ENCODE measurements at regions not wholly inside any gene's neighbourhood (a gene's known extent, or its start where the extent isn't known, plus 50 kb on each side); places are given as distances from the start of the nearest gene placed in this dataset.

GRCh38 chr3:542021-542420, 345.5 kb downstream of the CHL1 start:
- TF ChIP-seq EZH2 (IDR thresholded peaks at IDR 0.05; ENCODE audit: insufficient read depth, poor library complexity, severe bottlenecking) (no peak), EZH2phosphoT487 (IDR thresholded peaks at IDR 0.05; ENCODE audit: insufficient read depth, low read depth) (no peak)
